Epithelial cell of prostate (primary cell): ENCODE measurements at regions not wholly inside any gene's neighbourhood (a gene's known extent, or its start where the extent isn't known, plus 50 kb on each side); places are given as distances from the start of the nearest gene placed in this dataset.
"Not testable (repeated sequence)": the region's sequence is repeated elsewhere in the genome, so short reads cannot be mapped to it uniquely, and the experiment has no call there.

Experiments
- DNase-seq: peaks from one replicate; pipeline ENCODE4 v3.0.0-alpha.2; 2011; ENCODE audit warnings: low read depth, low spot score
- H3K27ac ChIP-seq: fragments of 450-650 bp; 2 replicates; pipeline ENCODE4 v1.5.1; 2017; ENCODE audit warnings: mild to moderate bottlenecking

DNA sequence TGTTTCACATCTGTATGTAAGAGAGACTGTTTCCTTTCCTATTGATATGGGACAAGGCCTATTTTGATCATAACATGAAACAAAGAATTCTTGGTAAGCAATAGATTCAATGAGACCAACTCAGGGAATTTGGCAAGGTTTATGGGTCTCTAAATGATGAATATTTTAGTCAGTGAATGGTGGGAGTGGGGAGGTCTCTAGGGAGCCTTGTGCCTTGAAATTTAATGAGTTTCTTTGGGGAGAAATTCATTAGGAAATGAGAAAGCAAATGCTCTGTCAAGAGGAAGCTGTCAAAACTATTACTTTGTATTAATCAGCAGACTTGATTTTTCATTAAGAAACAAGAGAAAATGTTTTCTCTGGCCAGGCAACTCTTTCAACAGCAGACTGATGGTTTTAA lies 921.7 kb upstream of the API5 start:
- H3K27ac ChIP-seq, result no peak overlapping the region
- DNase-seq, result no peak

DNA sequence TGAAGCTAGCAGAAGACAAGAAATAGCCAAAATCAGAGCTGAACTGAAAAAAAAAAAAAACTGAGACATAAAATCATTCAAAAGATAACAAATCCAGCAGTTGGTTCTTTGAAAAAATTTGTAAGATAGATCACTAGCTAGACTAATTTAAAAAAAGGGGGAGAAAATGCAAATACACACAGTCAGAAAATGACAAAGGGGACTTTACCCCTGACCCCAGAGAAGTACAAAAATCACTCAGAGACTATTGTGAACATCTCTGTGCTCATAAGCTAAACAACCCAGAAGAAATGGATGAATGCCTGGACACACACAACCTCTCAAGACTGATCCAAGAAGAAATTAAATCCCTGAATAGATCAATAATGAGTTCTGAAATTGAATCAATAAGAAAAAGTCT lies 914.3 kb upstream of the API5 start:
- no peak for DNase-seq
- H3K27ac ChIP-seq, result no peak overlapping the region

DNA sequence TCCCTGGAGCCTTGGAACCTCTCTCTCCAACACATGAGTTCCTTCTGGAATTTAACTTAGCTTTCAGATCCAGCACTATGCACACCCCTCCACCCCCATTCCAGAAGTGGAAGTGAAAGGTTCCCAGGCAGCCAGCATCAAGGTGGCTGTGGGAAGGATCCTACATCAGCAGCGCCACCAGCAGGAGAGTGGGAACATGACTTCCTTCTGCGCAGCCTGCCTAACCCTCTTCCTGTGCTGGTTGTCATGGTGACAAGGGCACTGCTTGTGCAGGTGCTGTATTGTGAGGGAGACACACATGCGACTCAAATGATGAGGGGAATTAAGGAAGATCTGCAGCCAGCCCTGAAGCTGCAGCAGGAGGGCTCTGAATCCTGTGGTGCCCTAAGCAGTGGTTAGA lies 904.5 kb upstream of the API5 start:
- H3K27ac ChIP-seq, result no peak overlapping the region
- DNase-seq, result no peak

DNA sequence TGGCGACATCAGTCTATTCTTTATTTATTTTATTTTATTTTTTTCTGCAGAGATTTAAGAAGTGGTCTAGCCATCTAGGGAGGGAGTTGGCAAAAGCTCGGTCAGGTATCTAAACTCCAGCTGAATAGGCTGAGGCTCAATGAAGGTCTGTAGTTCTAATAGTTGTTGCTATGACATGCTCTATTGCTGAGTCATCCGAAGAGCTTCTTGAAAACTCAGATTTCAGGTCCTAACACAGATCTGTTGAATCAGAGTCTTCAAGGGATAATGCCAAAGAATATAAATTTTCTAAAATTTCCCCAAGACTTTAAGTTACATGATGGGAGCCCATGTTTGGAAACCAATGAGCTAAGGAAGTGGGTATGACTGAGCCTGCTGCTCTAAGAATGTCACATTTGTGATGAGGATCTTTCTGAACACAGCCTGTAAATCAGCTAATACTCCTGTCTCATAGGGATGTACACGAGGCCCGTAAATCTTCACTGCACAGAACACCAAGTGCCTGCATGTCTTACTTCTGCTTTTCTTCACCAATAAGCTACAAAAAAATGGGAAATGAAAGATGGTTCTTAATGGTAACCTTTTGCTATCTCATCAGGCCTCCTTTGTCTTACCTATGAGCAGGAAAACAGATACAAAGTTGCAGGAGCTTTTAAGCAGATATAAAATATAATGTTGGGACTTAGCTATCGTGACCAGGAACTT lies 901.4 kb upstream of the API5 start:
- H3K27ac ChIP-seq, result no peak overlapping the region
- DNase-seq, result no peak

DNA sequence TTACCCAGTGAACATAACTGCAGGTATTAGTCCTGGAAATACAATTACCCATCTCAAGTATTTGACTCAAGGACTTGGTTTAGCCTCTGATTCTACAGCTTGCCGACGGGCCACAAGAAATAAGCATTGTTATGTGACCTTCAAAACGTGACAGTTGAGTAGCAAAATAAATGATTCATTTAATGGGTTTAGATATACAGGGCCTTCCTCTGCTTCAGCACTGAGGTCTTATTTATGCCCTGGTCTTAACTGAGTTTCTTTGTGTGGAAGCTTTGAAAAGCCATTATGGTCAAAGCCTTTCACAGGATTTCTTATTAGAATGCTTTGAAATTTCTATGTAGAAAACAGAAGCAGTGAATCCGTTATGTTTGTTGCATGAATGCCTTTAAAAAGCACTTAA lies 899.2 kb upstream of the API5 start:
- no peak overlapping the region for H3K27ac ChIP-seq
- no peak for DNase-seq

DNA sequence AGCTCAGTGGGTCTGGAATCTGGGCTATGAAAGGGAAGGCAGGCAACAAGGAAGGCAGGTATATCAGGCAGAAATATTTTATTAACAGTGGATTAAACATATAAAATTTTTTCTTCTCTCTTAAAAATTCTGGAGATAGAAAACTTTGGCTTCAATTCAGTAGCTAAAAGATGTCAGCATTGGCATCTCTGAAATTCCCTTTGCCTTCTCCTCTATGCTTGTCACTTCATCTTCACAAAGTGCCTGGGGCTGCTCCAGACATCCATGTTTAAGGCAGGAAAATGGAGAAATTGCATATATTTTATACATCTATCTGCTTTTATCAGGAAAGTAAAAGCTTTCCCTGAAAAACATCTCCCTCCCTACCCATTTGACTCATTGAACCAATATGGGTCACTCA lies 894.1 kb upstream of the API5 start:
- H3K27ac ChIP-seq, result no peak overlapping the region
- no peak for DNase-seq

DNA sequence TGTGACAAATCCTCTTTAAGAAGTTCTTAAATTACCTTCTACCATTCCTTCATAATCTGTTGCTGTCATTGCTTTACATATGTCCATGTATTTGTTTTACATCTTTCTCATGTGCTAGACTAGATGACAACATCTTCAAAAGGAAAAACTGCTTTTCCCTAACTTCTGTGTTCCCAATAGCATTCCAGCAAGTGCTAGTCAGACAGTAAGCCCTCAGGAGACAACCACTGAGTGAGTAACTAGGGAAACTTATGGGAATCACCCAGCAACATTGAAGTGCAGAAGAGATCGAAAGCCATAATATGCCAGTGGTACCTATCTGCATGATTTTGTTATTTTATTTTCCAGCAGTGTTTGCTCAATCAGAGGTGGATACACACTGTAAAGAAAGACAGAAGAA lies 889.7 kb upstream of the API5 start:
- no peak overlapping the region for H3K27ac ChIP-seq
- no peak for DNase-seq

DNA sequence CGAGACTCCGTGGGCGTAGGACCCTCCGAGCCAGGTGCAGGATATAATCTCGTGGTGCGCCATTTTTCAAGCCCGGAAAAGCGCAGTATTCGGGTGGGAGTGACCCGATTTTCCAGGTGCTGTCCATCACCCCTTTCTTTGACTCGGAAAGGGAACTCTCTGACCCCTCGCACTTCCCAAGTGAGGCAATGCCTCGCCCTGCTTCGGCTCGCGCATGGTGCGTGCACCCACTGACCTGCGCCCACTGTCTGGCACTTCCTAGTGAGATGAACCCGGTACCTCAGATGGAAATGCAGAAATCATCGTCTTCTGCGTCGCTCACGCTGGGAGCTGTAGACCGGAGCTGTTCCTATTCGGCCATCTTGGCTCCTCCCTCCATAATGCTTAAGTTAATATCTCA lies 876.9 kb upstream of the API5 start:
- H3K27ac ChIP-seq, DNase-seq: not testable (repeated sequence)

DNA sequence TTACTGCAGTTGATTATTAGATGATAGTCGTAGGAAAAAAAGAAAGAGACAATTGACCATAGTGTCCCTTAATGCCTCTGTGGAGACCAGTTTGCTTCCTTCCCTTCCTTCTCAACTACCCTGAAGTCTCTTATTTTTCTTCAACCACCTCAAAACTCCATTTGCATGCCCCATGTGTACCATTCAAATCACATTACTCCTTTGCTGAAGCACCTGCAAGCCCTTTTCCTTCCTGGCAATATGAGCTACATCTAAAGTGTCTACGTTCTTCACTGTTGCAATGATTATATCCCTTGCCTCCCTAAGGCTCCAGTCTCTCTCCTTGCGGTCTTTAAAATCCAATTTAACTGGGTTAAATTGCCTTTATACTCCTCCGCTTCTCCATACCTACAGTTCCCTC lies 867.4 kb upstream of the API5 start:
- DNase-seq, result no peak
- H3K27ac ChIP-seq, result no peak overlapping the region

DNA sequence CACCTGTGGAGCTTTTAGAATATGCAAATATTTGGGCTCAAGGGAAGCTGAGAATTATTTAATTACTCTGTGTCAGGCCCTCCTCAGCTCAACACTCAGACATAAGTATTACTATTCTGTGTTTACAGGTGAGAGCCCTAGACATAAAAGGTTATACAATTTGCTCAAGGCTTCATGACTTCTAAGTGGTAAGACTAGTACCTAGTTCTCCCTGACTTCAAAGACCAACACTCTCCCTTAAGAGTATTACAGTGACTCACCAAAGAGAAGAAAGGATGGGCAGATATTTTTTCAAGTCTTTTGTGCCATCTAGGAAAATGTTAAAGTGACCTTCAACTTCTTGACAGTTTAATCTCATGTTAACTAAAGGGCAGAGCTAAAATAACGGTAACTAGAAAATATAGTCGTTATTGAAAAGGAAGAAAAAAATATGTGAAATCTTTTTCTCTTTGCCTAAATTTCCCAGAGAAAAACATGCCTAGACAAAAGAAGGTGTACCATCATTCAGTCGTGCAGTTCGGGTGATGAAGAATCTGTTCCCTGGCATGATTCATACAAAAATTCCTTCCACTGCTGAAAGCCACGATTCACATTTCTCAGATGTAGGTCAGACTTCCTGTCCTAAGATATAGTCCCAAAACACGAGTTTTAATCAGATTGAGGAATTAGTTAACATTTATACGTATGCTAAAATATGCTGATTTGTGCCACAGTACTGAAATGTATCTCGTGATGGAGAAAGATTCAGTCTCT lies 849.1 kb upstream of the API5 start:
- peak overlapping the region; percentile 45 for H3K27ac ChIP-seq

DNA sequence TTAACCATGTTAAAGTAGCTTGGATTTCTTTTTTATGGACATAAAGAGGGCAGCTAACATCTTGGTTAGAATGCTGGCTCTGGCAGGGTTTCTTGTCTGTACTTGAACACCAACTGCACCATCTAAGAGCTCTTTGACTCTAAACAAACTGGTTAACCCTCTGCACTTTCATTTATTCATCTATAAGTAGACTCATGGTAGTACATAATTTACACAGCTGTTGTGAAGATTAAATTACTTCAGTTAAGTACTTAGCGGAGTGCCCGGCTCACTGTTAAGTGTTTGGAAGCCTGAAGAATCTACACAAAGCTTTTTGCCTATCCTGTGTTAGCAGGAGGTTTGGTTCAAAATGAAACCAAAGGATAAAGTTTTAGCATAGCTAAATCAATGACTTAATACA lies 846.2 kb upstream of the API5 start:
- H3K27ac ChIP-seq, result no peak overlapping the region
- DNase-seq, result no peak

More for the DNA sequence above, 849.1 kb upstream of the API5 start:
- no peak for DNase-seq

DNA sequence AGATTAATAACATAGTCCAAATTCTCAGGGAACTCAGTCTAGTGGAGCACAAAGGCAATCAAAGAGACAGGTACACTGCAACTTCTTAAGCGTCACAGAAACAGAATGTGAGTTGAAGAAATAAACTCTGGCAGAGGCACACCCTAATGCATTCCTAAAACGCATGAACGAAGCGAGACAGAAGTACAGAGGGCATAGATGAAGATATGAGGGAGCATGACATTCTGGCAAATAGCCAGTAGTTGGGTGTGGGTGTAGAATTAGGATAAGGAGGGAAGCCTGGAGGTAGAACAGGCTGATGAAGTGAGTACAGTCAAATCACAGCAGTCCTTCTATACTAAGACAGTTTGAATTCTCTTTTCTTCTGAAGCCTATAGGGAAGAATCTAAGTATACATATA lies 838.7 kb upstream of the API5 start:
- no peak for DNase-seq
- H3K27ac ChIP-seq, result no peak overlapping the region

DNA sequence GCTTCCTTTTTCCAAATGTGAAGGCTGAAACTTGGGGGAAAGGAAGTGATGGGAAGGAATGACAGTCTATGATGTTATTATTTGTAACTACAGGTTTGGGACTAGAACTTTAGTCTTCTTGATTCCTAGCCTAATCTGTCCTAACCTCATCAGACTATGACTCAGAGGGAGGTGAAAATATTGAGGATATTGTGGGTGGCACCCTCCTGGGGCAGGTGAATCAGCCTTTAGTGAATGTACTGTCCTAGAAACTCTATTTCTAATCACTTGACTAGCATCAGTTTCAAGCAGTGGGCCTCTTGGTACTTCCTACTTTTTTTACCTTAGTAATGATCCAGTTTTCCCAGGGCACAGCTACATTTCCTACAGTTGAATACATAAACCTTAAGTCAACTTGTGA lies 829.0 kb upstream of the API5 start:
- no peak overlapping the region for H3K27ac ChIP-seq
- DNase-seq, result no peak

DNA sequence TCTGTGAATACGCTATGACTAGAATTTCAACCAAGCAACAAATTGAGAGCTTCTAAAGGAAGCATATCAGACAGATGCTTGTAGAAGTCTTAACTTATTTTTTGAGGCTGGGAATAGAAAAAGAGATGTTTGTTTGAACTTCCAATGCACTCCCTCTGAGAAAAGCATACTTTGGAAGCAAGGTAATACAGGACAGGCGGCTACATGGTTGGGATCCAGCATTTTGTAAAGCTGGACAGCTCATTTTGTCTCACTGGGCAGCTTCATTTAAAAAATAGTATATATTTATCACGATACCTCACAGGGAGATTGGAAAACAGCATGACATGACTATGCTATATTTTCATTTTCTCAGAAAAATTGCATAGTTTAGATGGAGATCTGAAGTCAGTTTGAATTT lies 821.3 kb upstream of the API5 start:
- DNase-seq, result no peak
- H3K27ac ChIP-seq, result no peak overlapping the region

DNA sequence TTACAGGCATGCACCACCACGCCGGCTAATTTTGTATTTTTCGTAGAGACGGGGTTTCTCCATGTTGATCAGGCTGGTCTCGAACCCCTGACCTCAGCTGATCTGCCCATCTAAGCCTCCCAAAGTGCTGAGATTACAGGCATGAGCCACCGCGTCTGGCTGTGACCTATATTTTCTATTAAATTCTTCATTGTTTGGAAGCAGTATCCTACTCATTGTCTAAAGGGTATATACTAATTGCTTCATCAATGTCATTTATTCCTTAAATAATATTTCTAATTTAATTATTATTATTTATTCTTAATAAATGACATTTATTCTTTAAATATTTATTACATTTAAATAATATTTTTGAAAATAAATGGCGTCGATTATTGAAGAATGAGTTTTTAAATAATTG lies 817.3 kb upstream of the API5 start:
- H3K27ac ChIP-seq, result no peak overlapping the region
- DNase-seq, result no peak

DNA sequence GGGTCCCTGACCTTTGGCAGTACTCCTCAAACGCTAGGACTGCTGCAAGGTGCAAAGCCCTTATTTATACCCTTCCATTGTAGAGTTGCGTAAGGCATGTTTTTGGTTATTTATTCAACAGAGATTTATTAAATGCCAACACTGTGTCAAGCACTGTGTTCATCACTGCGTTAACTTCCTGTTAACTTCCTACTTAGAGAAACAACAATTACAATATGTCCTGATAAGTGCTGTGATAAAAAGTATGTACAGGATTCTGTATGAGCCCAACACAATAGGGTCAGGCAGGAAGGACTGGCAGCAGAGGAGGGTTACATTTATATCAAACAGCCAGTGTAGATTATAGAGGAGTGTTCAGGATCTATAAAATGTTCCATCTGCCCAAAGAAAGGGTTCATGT lies 812.8 kb upstream of the API5 start:
- H3K27ac ChIP-seq, result no peak overlapping the region
- DNase-seq, result no peak

DNA sequence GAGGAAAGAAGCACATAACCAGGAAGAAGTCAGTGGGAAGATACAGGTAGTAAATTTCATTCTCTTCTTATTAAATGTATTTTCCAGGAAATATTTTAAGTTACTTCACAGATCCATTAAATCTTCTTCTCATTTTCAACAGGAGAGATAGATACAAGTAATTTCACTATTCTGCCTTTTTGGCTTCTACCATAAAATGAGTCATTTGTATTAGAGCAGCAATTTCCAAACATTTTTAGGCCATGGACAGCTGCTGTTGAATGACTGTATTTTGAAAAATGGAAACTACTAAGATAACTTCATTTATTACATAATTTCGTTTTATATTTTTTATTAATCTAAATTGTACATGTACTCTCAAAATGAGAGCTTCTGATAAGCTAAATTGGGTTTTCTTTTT lies 809.6 kb upstream of the API5 start:
- H3K27ac ChIP-seq, result no peak overlapping the region
- DNase-seq, result no peak

DNA sequence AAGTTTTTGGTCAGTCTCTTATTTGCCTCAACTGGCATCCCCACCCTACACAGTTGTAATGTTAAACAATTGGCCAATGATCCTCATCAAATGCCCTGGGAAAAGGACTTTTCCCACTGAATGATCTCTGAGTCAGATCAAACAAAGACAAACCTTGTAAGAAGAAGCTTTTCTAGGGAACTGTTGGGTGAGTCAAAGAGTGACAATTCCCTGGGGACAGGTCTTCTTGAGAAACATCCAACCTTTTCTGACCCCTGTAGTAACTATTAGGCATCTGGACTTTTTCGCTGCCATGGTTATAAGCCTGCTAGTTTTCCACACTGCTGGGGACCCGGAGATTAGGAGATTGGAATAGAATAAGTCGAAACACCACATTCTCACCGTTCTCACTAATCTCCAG lies 789.8 kb upstream of the API5 start:
- no peak for DNase-seq
- no peak overlapping the region for H3K27ac ChIP-seq

DNA sequence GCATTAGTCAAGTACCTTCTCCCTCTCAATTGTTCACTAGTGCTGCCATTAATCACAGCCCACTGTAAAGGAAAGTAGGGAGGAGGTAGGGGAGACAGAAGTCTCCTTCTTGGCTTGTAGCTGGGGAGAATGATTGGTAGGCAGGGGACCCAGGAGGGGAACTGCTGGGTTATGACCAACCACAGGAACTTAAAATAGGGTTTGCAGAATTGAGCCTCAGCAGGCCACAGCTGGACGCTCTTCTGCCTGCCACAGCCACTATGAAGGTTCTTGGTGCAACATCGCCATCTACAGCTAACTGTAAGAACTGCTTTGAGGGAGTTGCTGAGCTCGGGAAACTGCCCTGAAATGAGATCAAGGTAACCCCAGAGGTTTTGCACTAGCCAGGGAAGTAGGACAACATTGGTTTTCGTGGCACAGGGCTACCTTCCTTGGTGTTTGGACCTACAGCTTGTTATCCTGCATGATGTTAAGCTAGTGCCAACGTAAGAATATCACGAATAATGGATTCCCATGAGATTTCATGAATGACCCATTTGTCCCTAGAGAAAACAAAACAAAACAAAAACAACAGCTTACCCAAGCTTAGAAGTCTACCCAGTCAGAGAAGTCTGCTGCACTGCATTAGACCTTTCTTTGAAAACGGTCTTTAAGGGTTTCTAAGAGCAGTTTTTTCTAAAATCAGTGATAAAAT lies 787.1 kb upstream of the API5 start:
- no peak overlapping the region for H3K27ac ChIP-seq
- no peak for DNase-seq

DNA sequence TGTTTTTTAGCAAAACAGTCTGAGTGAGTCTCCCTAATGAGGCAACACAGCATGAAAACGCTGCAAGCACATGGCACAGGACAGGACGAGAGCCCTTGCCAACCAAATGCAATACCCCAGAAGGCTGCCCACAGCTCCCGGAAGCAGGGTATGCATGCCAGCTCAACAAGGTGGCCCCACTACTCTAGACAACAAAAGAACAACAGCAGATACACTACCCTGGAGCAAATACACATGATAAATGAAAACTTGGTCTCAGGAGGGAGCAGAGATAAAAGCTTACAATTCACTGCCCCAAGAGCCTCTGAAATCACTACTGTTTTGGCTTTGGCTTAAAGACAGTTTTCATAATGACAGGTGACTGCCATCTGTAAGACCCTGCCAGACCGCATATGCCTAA lies 785.4 kb upstream of the API5 start:
- no peak overlapping the region for H3K27ac ChIP-seq
- DNase-seq, result no peak

DNA sequence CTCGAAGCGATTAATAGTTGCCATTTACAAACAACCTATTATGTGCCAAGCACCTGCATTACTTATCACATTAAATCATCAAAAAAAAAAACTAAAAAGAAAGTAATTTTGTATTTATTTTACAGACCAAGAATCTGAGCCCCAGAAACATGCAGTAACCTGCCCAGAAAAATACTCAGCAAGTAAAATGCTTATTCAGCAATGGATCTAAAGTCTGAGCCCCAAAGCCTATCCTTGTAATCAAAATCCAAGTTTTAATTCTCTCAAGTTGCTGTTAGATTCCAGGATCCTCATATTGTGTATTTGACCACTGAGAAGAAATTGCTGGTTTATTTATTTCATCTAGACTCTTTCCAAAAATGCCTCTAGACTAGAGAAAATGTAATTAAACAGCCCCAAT lies 783.3 kb upstream of the API5 start:
- no peak overlapping the region for H3K27ac ChIP-seq
- no peak for DNase-seq

DNA sequence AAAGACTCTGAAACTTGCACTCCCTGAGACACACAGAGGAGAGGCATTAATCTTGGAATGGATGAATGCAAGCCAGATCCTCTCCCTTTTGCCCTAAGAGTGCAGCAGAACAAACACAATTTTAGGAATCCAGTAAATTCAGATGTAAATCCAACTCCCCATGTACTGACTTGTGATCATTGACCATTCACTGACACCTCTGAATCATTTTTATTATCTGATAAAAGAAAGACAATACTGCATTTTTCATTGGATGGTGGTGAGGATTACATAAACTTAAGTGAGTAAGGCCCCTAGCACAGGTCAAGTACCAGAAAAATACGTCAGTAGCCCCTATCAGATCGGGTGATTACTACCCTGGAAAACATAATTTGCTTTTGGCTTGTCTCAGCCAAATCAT lies 782.9 kb upstream of the API5 start:
- no peak overlapping the region for H3K27ac ChIP-seq
- no peak for DNase-seq
